ENCODE measurements at regions not wholly inside any gene's neighbourhood (a gene's known extent, or its start where the extent isn't known, plus 50 kb on each side); places are given as distances from the start of the nearest gene placed in this dataset.
"Not testable (repeated sequence)": the region's sequence is repeated elsewhere in the genome, so short reads cannot be mapped to it uniquely, and the experiment has no call there.

- TF ChIP-seq CTCF, POLR2A (IDR thresholded peaks at IDR 0.05): not testable (repeated sequence)
Observed at GRCh38 chr1:227496045-227496444, 67.3 kb upstream of the ZNF678 start.

Measured in heart left ventricle (tissue), 13 donors.